ENCODE measurements at regions not wholly inside any gene's neighbourhood (a gene's known extent, or its start where the extent isn't known, plus 50 kb on each side); places are given as distances from the start of the nearest gene placed in this dataset.
A peak's percentile ranks its signal among the peaks of the same experiment; 100 is the strongest.

DNA sequence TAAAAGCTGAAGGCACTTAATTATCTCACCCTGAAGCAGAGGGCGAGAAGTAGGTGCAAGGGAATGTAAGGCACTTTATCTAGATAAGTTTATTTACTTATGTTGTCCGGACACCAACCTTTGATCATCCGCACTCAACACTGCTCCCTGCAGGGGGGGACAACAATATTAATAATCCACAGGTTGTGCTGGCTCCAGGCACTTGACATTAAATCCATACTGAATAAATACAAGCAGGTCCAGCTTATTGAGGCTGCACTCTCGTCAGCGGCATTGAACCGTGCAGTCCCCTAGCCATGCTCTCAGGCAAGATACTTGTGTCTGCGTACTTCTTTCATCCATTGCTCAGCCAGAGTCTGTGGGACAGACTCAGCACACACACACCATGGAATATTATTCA is 374.5 kb upstream of the NBEA start:
- WGBS (ENCODE audit: insufficient coverage): 85% methylated on average over 2 of the region's 7 CpGs
- Histone ChIP-seq H3K4me1 (ENCODE audit: control insufficient read depth, insufficient read depth, low read length) (no peaks in the 10 kb centered on the region), H3K4me3 (ENCODE audit: low read depth, low read length) (no peak overlapping the region), H3K27ac (ENCODE audit: low read depth, low read length) (no peak overlapping the region), H3K9me3 (ENCODE audit: control insufficient read depth, insufficient read depth, low read length) (no peaks in the 10 kb centered on the region), H3K27me3 (ENCODE audit: control insufficient read depth, insufficient read depth, low read length) (no peaks in the 10 kb centered on the region), H3K36me3 (ENCODE audit: control insufficient read depth, insufficient read depth, low read length) (no peaks in the 10 kb centered on the region)
- no peak for DNase-seq (ENCODE audit: low read depth in 4 of 6, low spot score in 6 of 6)

DNA sequence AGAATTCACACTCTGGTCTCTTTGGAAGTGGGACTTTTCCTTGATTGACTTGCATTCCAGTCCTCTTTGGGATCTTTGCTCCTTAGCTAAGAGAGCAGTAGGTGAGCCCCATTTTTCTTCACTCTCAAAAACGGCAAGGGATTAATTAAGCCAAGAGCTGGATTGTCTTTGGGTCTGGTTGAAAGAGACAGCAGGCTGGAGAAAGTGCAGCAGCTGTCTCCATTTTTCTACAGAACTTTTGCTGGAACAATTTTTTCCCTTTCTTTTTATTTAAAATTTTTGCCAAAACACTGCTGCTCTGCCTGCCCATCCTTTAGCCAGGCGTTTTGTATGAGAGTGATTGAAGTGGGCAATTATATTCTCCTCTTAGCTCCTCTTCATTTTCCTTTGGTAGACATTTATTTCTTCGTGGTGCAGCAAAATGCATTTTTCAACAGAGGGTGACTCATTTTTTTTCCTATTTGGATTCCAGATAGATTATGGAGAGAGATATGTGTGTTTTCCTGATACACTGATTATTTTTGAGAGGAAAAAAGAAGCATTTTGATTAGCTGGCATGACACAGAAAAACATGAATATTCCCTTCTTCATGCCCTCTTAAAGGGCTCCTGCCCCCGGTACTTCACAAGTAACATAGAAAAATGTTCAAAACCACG is 371.2 kb upstream of the NBEA start:
- Histone ChIP-seq H3K4me3 (ENCODE audit: low read depth, low read length) (no peak overlapping the region), H3K36me3 (ENCODE audit: control insufficient read depth, insufficient read depth, low read length) (no peaks in the 10 kb centered on the region), H3K27ac (ENCODE audit: low read depth, low read length) (no peak overlapping the region), H3K9me3 (ENCODE audit: control insufficient read depth, insufficient read depth, low read length) (no peaks in the 10 kb centered on the region), H3K27me3 (ENCODE audit: control insufficient read depth, insufficient read depth, low read length) (no peaks in the 10 kb centered on the region), H3K4me1 (ENCODE audit: control insufficient read depth, insufficient read depth, low read length) (no peaks in the 10 kb centered on the region)
- DNase-seq (ENCODE audit: low read depth in 4 of 6, low spot score in 6 of 6): peak in 1 of 6 donors; percentile 36
- 96% methylated on average over 2 of the region's 5 CpGs for WGBS (ENCODE audit: insufficient coverage)

DNA sequence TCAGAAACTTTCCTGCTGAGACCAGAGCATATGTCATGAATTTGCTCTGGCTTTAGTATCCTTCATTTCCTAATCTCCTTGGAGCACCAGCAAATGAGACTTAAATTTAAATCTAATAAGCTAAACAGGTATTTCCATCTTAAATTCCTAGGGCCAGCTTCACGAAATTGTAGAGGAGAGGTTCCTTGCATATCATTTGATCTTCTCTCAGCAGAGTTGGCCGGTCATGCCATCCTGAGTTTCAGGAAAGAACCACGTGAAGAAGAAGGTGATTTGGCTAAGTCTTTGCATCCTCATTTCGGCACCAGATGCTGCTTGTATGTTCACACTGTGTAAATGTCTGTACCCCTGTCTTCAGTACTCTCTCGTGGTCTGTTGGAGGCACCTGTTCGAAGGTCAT is 370.4 kb upstream of the NBEA start:
- WGBS (ENCODE audit: insufficient coverage): 84% methylated on average over 5 of the region's 6 CpGs
- H3K4me3 ChIP-seq (ENCODE audit: low read depth, low read length): no peak overlapping the region
- DNase-seq (ENCODE audit: low read depth in 4 of 6, low spot score in 6 of 6): no peak
- H3K27me3 ChIP-seq (ENCODE audit: control insufficient read depth, insufficient read depth, low read length): no peaks in the 10 kb centered on the region
- no peaks in the 10 kb centered on the region for H3K9me3 ChIP-seq (ENCODE audit: control insufficient read depth, insufficient read depth, low read length)
- H3K27ac ChIP-seq (ENCODE audit: low read depth, low read length): no peak overlapping the region
- H3K4me1 ChIP-seq (ENCODE audit: control insufficient read depth, insufficient read depth, low read length): no peaks in the 10 kb centered on the region
- H3K36me3 ChIP-seq (ENCODE audit: control insufficient read depth, insufficient read depth, low read length): no peaks in the 10 kb centered on the region

DNA sequence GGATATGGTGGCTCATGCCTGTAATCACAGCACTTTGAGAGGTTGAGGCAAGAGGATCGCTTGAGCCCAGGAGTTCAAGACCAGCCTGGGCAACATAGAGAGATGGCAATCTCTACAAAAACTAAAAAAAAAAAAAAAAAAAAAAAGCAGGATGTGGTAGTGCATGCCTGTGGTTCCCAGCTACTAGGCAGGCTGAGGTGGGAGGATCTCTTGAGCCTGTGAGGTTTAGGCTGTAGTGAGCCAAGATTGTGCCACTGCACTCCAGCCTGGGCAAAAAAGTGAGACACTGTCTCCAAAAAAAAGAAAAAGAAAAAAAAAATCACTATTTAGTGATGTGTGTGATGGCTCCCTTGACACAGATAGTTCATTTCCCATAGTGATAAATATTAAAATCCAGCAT is 365.0 kb upstream of the NBEA start:
- Histone ChIP-seq H3K9me3 (ENCODE audit: control insufficient read depth, insufficient read depth, low read length) (no peaks in the 10 kb centered on the region), H3K4me3 (ENCODE audit: low read depth, low read length) (no peak overlapping the region), H3K36me3 (ENCODE audit: control insufficient read depth, insufficient read depth, low read length) (no peaks in the 10 kb centered on the region), H3K27me3 (ENCODE audit: control insufficient read depth, insufficient read depth, low read length) (no peaks in the 10 kb centered on the region), H3K27ac (ENCODE audit: low read depth, low read length) (no peak overlapping the region), H3K4me1 (ENCODE audit: control insufficient read depth, insufficient read depth, low read length) (peaks cover 3% of the 10 kb centered on the region)
- no CpG with 5 or more reads among the region's 1 CpG for WGBS (ENCODE audit: insufficient coverage)
- no peak for DNase-seq (ENCODE audit: low read depth in 4 of 6, low spot score in 6 of 6)

DNA sequence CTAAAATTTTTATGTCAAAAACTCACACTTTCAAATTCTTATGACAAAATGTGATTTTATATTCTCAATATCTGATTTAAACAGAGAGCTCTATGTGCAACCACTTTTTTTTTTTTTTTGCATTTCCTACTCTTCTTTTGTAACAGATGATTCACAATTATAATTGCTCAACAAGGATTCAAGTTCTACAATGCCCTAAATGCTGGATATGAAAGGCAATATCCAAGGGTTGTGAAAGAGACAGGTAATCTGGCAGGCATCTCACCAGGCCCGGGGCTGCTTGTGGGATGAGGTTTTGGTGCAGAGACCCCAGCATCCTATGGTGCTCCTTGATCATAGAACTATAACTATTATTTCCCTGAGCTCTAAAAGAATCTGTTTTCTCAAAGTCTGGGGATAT is 363.6 kb upstream of the NBEA start:
- Histone ChIP-seq H3K36me3 (ENCODE audit: control insufficient read depth, insufficient read depth, low read length) (no peaks in the 10 kb centered on the region), H3K9me3 (ENCODE audit: control insufficient read depth, insufficient read depth, low read length) (no peaks in the 10 kb centered on the region), H3K4me1 (ENCODE audit: control insufficient read depth, insufficient read depth, low read length) (peaks cover 3% of the 10 kb centered on the region), H3K27me3 (ENCODE audit: control insufficient read depth, insufficient read depth, low read length) (no peaks in the 10 kb centered on the region), H3K4me3 (ENCODE audit: low read depth, low read length) (no peak overlapping the region), H3K27ac (ENCODE audit: low read depth, low read length) (no peak overlapping the region)
- no CpG with 5 or more reads among the region's 1 CpG for WGBS (ENCODE audit: insufficient coverage)
- no peak for DNase-seq (ENCODE audit: low read depth in 4 of 6, low spot score in 6 of 6)

DNA sequence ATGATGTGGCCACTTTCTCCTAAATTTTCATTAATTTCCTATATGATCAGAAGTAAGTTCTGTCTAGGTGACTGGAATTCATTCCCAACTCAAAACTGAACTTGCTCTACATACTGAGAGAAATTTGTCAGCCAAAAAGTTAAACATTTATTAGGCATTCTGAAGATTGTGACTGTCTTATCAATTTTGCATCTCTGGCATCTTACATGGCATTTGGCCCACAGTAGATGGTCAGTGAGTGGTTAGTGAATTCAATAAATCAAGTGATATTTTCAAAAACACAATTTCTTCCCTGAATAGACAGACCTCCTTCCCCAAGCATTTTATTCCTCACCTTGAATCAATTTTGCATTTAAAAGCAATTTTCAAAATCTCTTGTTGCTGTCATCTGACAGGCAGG is 363.2 kb upstream of the NBEA start:
- no peak for DNase-seq (ENCODE audit: low read depth in 4 of 6, low spot score in 6 of 6)
- Histone ChIP-seq H3K27me3 (ENCODE audit: control insufficient read depth, insufficient read depth, low read length) (no peaks in the 10 kb centered on the region), H3K27ac (ENCODE audit: low read depth, low read length) (no peak overlapping the region), H3K9me3 (ENCODE audit: control insufficient read depth, insufficient read depth, low read length) (no peaks in the 10 kb centered on the region), H3K4me3 (ENCODE audit: low read depth, low read length) (no peak overlapping the region), H3K36me3 (ENCODE audit: control insufficient read depth, insufficient read depth, low read length) (no peaks in the 10 kb centered on the region), H3K4me1 (ENCODE audit: control insufficient read depth, insufficient read depth, low read length) (peaks cover 3% of the 10 kb centered on the region)

DNA sequence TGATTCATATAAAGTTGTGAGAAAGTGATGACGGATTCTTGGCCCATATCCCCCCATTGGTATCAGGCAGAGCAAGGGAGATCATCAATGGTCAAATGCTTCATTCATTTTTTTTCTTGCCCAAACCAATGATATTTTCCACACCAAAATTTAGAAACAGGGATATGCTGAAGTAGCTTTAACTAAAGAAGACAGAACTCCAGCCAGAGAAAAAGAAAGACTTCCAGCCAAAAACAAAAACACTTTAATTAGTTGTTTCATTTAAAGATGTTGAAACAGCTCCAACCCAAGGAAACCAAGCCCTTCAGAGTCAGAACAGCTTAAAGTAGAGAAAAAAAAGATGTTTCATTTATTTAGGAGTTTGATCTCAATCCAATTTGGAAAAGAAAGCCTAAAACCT is 358.9 kb upstream of the NBEA start:
- Histone ChIP-seq H3K27ac (ENCODE audit: low read depth, low read length) (no peak overlapping the region), H3K4me3 (ENCODE audit: low read depth, low read length) (no peak overlapping the region), H3K36me3 (ENCODE audit: control insufficient read depth, insufficient read depth, low read length) (no peaks in the 10 kb centered on the region), H3K9me3 (ENCODE audit: control insufficient read depth, insufficient read depth, low read length) (no peaks in the 10 kb centered on the region), H3K4me1 (ENCODE audit: control insufficient read depth, insufficient read depth, low read length) (peaks cover 3% of the 10 kb centered on the region), H3K27me3 (ENCODE audit: control insufficient read depth, insufficient read depth, low read length) (no peaks in the 10 kb centered on the region)
- no CpG with 5 or more reads among the region's 1 CpG for WGBS (ENCODE audit: insufficient coverage)
- peak in 1 of 6 donors; percentile 82 for DNase-seq (ENCODE audit: low read depth in 4 of 6, low spot score in 6 of 6)

DNA sequence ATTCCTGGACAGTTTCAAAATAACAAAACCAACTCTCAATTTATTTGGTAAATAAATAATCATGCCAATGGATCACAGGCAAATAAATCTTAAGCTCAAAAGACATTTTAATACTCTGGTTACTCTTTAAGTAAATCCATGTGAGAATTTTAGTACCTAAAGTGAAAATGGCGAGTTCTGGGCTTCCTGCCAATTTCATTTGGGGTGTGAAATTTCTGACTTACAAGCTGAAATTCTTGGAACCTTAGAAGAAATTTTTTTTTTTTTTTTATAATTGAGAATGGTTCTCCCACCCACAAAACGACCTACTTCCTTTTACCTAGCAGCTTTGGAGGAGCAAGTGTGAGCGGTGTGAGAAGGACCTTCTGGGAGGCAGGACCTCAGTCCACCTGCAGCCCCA is 354.5 kb upstream of the NBEA start:
- no peaks in the 10 kb centered on the region for H3K9me3 ChIP-seq (ENCODE audit: control insufficient read depth, insufficient read depth, low read length)
- H3K27me3 ChIP-seq (ENCODE audit: control insufficient read depth, insufficient read depth, low read length): no peaks in the 10 kb centered on the region
- DNase-seq (ENCODE audit: low read depth in 4 of 6, low spot score in 6 of 6): peak in 1 of 6 donors; percentile 91
- no peaks in the 10 kb centered on the region for H3K36me3 ChIP-seq (ENCODE audit: control insufficient read depth, insufficient read depth, low read length)
- H3K4me3 ChIP-seq (ENCODE audit: low read depth, low read length): no peak overlapping the region
- WGBS (ENCODE audit: insufficient coverage): no CpG with 5 or more reads among the region's 3 CpGs
- H3K27ac ChIP-seq (ENCODE audit: low read depth, low read length): no peak overlapping the region
- no peaks in the 10 kb centered on the region for H3K4me1 ChIP-seq (ENCODE audit: control insufficient read depth, insufficient read depth, low read length)

DNA sequence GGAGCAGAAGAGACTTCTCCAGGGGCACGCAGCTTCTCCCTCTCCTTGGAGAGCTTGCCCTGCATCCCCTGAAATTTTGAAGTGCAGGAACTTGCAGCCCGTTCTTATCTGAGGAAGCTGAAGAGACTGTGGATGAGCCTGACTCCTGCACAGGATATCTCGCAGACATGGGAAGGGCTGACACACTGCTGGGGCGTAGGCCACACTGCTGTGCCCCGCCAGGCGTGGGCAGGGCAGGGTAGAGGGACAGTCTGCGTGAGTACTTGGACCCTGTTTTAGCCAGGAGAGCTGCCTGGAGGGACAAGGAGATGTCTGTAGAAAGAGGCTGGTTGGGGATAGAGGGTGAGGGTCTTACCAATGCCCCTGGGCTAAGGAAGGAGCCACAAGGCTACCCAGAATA is 353.7 kb upstream of the NBEA start:
- DNase-seq (ENCODE audit: low read depth in 4 of 6, low spot score in 6 of 6): no peak
- 92% methylated on average over 7 of the region's 7 CpGs for WGBS (ENCODE audit: insufficient coverage)
- H3K4me1 ChIP-seq (ENCODE audit: control insufficient read depth, insufficient read depth, low read length): no peaks in the 10 kb centered on the region
- H3K9me3 ChIP-seq (ENCODE audit: control insufficient read depth, insufficient read depth, low read length): no peaks in the 10 kb centered on the region
- no peak overlapping the region for H3K27ac ChIP-seq (ENCODE audit: low read depth, low read length)
- no peak overlapping the region for H3K4me3 ChIP-seq (ENCODE audit: low read depth, low read length)
- H3K27me3 ChIP-seq (ENCODE audit: control insufficient read depth, insufficient read depth, low read length): no peaks in the 10 kb centered on the region
- H3K36me3 ChIP-seq (ENCODE audit: control insufficient read depth, insufficient read depth, low read length): no peaks in the 10 kb centered on the region

DNA sequence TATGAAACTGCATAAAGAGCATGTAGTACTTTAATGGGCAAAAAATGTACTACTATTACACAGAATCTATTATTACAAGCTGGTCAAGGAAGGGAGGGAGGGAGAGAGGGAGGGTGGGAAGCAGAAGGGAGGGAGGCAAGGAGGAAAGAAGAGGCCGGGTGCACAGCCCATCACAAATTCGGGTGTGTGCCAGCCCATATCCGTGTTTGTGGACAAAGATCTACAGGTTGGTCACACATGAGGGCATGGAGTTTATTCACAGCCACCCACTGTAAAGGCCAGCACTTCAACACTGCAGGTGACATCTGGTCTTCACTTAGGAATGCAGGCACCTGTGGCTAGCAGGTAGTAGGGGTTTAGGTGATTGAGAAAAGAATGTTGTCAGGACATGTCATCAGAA is 352.5 kb upstream of the NBEA start:
- H3K36me3 ChIP-seq (ENCODE audit: control insufficient read depth, insufficient read depth, low read length): no peaks in the 10 kb centered on the region
- H3K4me1 ChIP-seq (ENCODE audit: control insufficient read depth, insufficient read depth, low read length): no peaks in the 10 kb centered on the region
- DNase-seq (ENCODE audit: low read depth in 4 of 6, low spot score in 6 of 6): no peak
- no peak overlapping the region for H3K27ac ChIP-seq (ENCODE audit: low read depth, low read length)
- 90% methylated on average over 3 of the region's 3 CpGs for WGBS (ENCODE audit: insufficient coverage)
- H3K4me3 ChIP-seq (ENCODE audit: low read depth, low read length): no peak overlapping the region
- H3K9me3 ChIP-seq (ENCODE audit: control insufficient read depth, insufficient read depth, low read length): no peaks in the 10 kb centered on the region
- no peaks in the 10 kb centered on the region for H3K27me3 ChIP-seq (ENCODE audit: control insufficient read depth, insufficient read depth, low read length)

Measured in spinal cord (tissue), 9 donors.